Endometrium (tissue), 2 donors: ENCODE measurements at regions not wholly inside any gene's neighbourhood (a gene's known extent, or its start where the extent isn't known, plus 50 kb on each side); places are given as distances from the start of the nearest gene placed in this dataset.

Source experiments
- FAIRE-seq: peaks from 2 replicates; lab custom pipeline; 2012; peaks lifted over from hg19 to GRCh38; lab: Jason Lieb, UNC
- donor health status: control.
- donor health status: control.

- no peak for FAIRE-seq
These were observed 53.5 kb downstream of the ZNF608 start for GRCh38 chr5:124692950-124693349.

- no peak for FAIRE-seq
These were observed 54.1 kb downstream of the ZNF608 start for GRCh38 chr5:124692324-124692723.

GRCh38 chr5:124689653-124690052 lies 56.8 kb downstream of the ZNF608 start:
- no peak for FAIRE-seq

GRCh38 chr5:124686239-124687004 lies 60.0 kb downstream of the ZNF608 start:
- no peak for FAIRE-seq

- FAIRE-seq = no peak
These were observed 61.0 kb downstream of the ZNF608 start for GRCh38 chr5:124685404-124685930.

- no peak for FAIRE-seq
These were observed 62.4 kb downstream of the ZNF608 start for GRCh38 chr5:124683917-124684555.

GRCh38 chr5:124679578-124680199 lies 66.8 kb downstream of the ZNF608 start:
- FAIRE-seq = no peak

- no peak for FAIRE-seq
These were observed 67.4 kb downstream of the ZNF608 start for GRCh38 chr5:124678922-124679519.

GRCh38 chr5:124678468-124678867 lies 68.0 kb downstream of the ZNF608 start:
- no peak for FAIRE-seq

- no peak for FAIRE-seq
These were observed 68.8 kb downstream of the ZNF608 start for GRCh38 chr5:124677374-124678351.

GRCh38 chr5:124675931-124676846 lies 70.2 kb downstream of the ZNF608 start:
- no peak for FAIRE-seq

GRCh38 chr5:124671193-124671592 lies 75.2 kb downstream of the ZNF608 start:
- no peak for FAIRE-seq

GRCh38 chr5:124670722-124671184 lies 75.7 kb downstream of the ZNF608 start:
- no peak for FAIRE-seq

GRCh38 chr5:124669956-124670721 lies 76.3 kb downstream of the ZNF608 start:
- no peak for FAIRE-seq

- FAIRE-seq = no peak
These were observed 77.2 kb downstream of the ZNF608 start for GRCh38 chr5:124669300-124669648.

- FAIRE-seq = no peak
These were observed 77.8 kb downstream of the ZNF608 start for GRCh38 chr5:124668353-124669299.

GRCh38 chr5:124665625-124666024 lies 80.8 kb downstream of the ZNF608 start:
- no peak for FAIRE-seq

- no peak for FAIRE-seq
These were observed 81.4 kb downstream of the ZNF608 start for GRCh38 chr5:124665035-124665434.
